Fibroblast of lung (primary cell): ENCODE measurements at regions not wholly inside any gene's neighbourhood (a gene's known extent, or its start where the extent isn't known, plus 50 kb on each side); places are given as distances from the start of the nearest gene placed in this dataset.

Source experiments
- DNase-seq, 2 donors: peaks; one replicate each; pipeline versions ENCODE4 v3.0.0 to v3.0.0-alpha.2; 2010; ENCODE audit warnings: low read depth in 2 of 2
- H2AFZ ChIP-seq: 2 replicates; pipeline ENCODE4 v1.5.1; 2012; ENCODE audit warnings: low read length, control low read depth, inconsistent platforms
- H3K27ac ChIP-seq: 2 replicates; pipeline ENCODE4 v1.5.1; 2011; ENCODE audit warnings: low read length, control low read depth; ENCODE audit not compliant: insufficient read depth
- H3K27me3 ChIP-seq: 2 replicates; pipeline ENCODE4 v1.5.1; 2011; ENCODE audit warnings: mild to moderate bottlenecking, low read length; ENCODE audit not compliant: control insufficient read depth, insufficient read depth
- H3K36me3 ChIP-seq: 2 replicates; pipeline ENCODE4 v1.5.1; 2011; ENCODE audit warnings: low read length; ENCODE audit not compliant: control insufficient read depth, insufficient read depth
- H3K4me1 ChIP-seq: 2 replicates; pipeline ENCODE4 v1.5.1; 2011; ENCODE audit warnings: low read length; ENCODE audit not compliant: control insufficient read depth, insufficient read depth; ENCODE audit errors: extremely low read depth
- H3K4me2 ChIP-seq: 2 replicates; pipeline ENCODE4 v1.5.1; 2011; ENCODE audit warnings: low read length, control low read depth; ENCODE audit not compliant: insufficient read depth; ENCODE audit errors: extremely low read depth
- H3K4me3 ChIP-seq, 4 experiments: fragments of 200-600 bp in 1 of 4; sonication (generic) in 1 of 4; replicated peaks in 1 of 4; 2 replicates each; pipeline ENCODE4 v1.5.1; 2011 to 2016; ENCODE audit warnings: low read length in 4 of 4, low read depth in 3 of 4, mild to moderate bottlenecking in 3 of 4, control low read depth in 2 of 4, inconsistent platforms in 1 of 4, mixed read lengths in 1 of 4; ENCODE audit not compliant: insufficient read depth in 1 of 4; ENCODE audit errors: control extremely low read depth in 1 of 4
- H3K79me2 ChIP-seq: 2 replicates; pipeline ENCODE4 v1.5.1; 2012; ENCODE audit warnings: mild to moderate bottlenecking, low read length, inconsistent platforms; ENCODE audit not compliant: control insufficient read depth, insufficient read depth
- H3K9ac ChIP-seq: 2 replicates; pipeline ENCODE4 v1.5.1; 2011; ENCODE audit warnings: mild to moderate bottlenecking, low read length, control low read depth; ENCODE audit not compliant: insufficient read depth
- H3K9me3 ChIP-seq: 2 replicates; pipeline ENCODE4 v1.5.1; 2012; ENCODE audit warnings: low read depth, low read length; ENCODE audit not compliant: control insufficient read depth, insufficient read depth
- H4K20me1 ChIP-seq: 2 replicates; pipeline ENCODE4 v1.5.1; 2011; ENCODE audit warnings: low read length; ENCODE audit not compliant: control insufficient read depth, insufficient read depth; ENCODE audit errors: extremely low read depth
- EZH2 ChIP-seq: IDR thresholded peaks from 2 replicates; pipeline ENCODE4 v1.5.1; 2012; ENCODE audit warnings: low read length, control low read depth, mild to moderate bottlenecking; ENCODE audit errors: missing control alignments
- TF ChIP-seq, protein P1 (sequence below), 2 donors: IDR thresholded peaks in 1 of 2; conservative IDR thresholded peaks in 1 of 2; 1 replicate in 1 of 2; 2 replicates in 1 of 2; pipeline ENCODE4 v1.5.1; 2011 to 2012; ENCODE audit warnings: low read length in 2 of 2, control low read depth in 1 of 2, inconsistent platforms in 1 of 2, low read depth in 1 of 2, mild to moderate bottlenecking in 1 of 2

DNA sequence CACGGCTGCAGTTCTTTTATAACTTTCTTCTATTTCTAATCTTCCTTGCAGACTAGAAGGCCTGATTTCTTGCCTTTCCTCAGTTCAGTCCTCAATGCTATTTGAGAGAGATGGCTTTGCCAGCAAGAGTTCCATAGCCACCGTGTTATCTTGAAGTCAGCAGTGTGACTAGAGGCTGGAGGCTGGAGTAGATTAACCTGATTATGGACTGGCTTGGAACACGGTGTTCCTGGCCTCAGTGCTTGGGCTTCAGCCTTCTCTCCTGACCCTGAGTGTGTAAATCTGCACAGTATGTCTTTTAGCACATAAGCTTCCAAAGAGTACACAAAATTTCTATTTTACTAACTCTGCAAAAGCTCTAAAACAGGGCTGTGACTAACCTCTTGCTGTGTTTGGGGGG, 61.4 kb downstream of the CCDC54 start:
- Histone ChIP-seq H3K4me1 (no peaks in the 10 kb centered on the region), H3K4me3 (no peak overlapping the region), H3K27ac (no peak overlapping the region), H3K27me3 (no peaks in the 10 kb centered on the region), H3K4me2 (no peak overlapping the region), H2AFZ (no peak overlapping the region), H4K20me1 (no peaks in the 10 kb centered on the region), H3K36me3 (no peaks in the 10 kb centered on the region), H3K79me2 (no peaks in the 10 kb centered on the region), H3K9me3 (no peaks in the 10 kb centered on the region), H3K9ac (no peak overlapping the region)
- DNase-seq, result no peak
- TF ChIP-seq EZH2, result no peak
- TF ChIP-seq, protein P1, sequence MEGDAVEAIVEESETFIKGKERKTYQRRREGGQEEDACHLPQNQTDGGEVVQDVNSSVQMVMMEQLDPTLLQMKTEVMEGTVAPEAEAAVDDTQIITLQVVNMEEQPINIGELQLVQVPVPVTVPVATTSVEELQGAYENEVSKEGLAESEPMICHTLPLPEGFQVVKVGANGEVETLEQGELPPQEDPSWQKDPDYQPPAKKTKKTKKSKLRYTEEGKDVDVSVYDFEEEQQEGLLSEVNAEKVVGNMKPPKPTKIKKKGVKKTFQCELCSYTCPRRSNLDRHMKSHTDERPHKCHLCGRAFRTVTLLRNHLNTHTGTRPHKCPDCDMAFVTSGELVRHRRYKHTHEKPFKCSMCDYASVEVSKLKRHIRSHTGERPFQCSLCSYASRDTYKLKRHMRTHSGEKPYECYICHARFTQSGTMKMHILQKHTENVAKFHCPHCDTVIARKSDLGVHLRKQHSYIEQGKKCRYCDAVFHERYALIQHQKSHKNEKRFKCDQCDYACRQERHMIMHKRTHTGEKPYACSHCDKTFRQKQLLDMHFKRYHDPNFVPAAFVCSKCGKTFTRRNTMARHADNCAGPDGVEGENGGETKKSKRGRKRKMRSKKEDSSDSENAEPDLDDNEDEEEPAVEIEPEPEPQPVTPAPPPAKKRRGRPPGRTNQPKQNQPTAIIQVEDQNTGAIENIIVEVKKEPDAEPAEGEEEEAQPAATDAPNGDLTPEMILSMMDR (conservative IDR thresholded peaks at IDR 0.05 in 1 of 2, IDR thresholded peaks at IDR 0.05 in 1 of 2; ENCODE audit: low read depth in 1 of 2, low read length in 2 of 2), result no peak

DNA sequence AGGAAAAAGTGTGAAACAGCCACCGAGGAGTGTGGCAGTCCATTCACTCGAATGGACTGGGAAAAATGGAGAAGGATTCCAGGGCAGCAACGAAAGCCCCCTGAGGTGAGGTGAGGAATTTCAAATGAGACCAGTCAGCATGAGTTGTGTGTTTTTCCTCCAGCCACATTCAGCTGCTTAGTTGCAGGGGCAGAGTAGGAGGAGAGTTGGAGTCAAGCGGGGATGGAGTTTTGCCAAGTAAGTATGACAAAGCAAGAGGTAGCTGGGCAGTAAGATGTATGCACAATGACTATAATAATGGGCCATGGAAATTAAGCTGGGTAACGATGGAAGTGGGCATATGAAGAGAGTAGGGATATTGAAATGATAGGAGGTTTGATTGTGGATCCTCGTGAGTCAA, 64.4 kb downstream of the CCDC54 start:
- no peaks in the 10 kb centered on the region for H3K36me3 ChIP-seq
- H3K4me1 ChIP-seq, result no peaks in the 10 kb centered on the region
- H4K20me1 ChIP-seq, result no peaks in the 10 kb centered on the region
- H2AFZ ChIP-seq, result no peak overlapping the region
- no peak for TF ChIP-seq EZH2
- TF ChIP-seq, protein P1 (conservative IDR thresholded peaks at IDR 0.05 in 1 of 2, IDR thresholded peaks at IDR 0.05 in 1 of 2; ENCODE audit: low read depth in 1 of 2, low read length in 2 of 2), result no peak
- H3K79me2 ChIP-seq, result no peaks in the 10 kb centered on the region
- no peak overlapping the region for H3K9ac ChIP-seq
- no peak overlapping the region for H3K4me2 ChIP-seq
- no peaks in the 10 kb centered on the region for H3K9me3 ChIP-seq
- no peaks in the 10 kb centered on the region for H3K27me3 ChIP-seq
- H3K4me3 ChIP-seq, result no peak overlapping the region
- no peak overlapping the region for H3K27ac ChIP-seq
- DNase-seq, result peak in 1 of 2 donors; percentile 63

DNA sequence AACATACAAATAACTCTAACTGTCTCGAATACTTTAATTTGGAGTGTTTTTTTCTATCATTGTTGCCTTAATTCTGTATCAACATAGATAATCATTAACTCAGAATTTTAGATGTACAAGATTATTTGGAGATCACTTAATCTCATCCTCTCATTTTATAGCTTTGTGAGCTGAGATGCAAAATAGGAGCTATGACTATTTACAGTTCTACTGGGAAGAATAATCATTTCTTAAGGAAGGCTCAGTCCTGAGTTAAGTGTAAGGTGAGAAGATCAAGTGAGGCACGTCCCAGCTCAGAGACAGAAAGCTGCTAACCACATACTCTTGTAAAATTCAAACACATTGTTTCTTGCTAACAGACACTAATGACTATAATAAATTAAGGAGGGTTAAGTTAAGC, 66.2 kb downstream of the CCDC54 start:
- DNase-seq, result no peak
- Histone ChIP-seq H3K4me2 (no peak overlapping the region), H3K9ac (no peak overlapping the region), H3K27ac (no peak overlapping the region), H2AFZ (no peak overlapping the region), H3K27me3 (no peaks in the 10 kb centered on the region), H4K20me1 (no peaks in the 10 kb centered on the region), H3K4me1 (no peaks in the 10 kb centered on the region), H3K9me3 (no peaks in the 10 kb centered on the region), H3K36me3 (no peaks in the 10 kb centered on the region), H3K79me2 (no peaks in the 10 kb centered on the region), H3K4me3 (no peak overlapping the region)
- TF ChIP-seq EZH2, result no peak
- TF ChIP-seq, protein P1 (conservative IDR thresholded peaks at IDR 0.05 in 1 of 2, IDR thresholded peaks at IDR 0.05 in 1 of 2; ENCODE audit: low read depth in 1 of 2, low read length in 2 of 2), result no peak
